ENCODE measurements at regions not wholly inside any gene's neighbourhood (a gene's known extent, or its start where the extent isn't known, plus 50 kb on each side); places are given as distances from the start of the nearest gene placed in this dataset.

- DNase-seq, result no peak
- no peaks in the 10 kb centered on the region for H3K9me2 ChIP-seq (ENCODE audit: insufficient read depth)
- TF ChIP-seq EZH2phosphoT487 (IDR thresholded peaks at IDR 0.05; ENCODE audit: insufficient read depth, low read depth) (no peak), EZH2 (IDR thresholded peaks at IDR 0.05; ENCODE audit: insufficient read depth, poor library complexity, severe bottlenecking) (no peak)
- WGBS, 2 experiments (ENCODE audit: low coverage in 1 of 2, low lambda C conversion rate in 2 of 2, missing lambda C conversion rate in 2 of 2), result 7 to 10% methylated on average over 3 of the region's 3 CpGs
- no peak overlapping the region for H3K9ac ChIP-seq
- peaks cover 6% of the 10 kb centered on the region for H3K4me1 ChIP-seq (ENCODE audit: insufficient read depth)
- no peaks in the 10 kb centered on the region for H3F3A ChIP-seq (ENCODE audit: insufficient read depth)
- H3K4me3 ChIP-seq, result no peak overlapping the region
- H3K9me3 ChIP-seq (ENCODE audit: low read depth), result no peaks in the 10 kb centered on the region
- in situ Hi-C loops (cut with MboI), result loop anchor here (10.0 kb wide), 1 partner anchor 57 kb away; no protein-coding TSS in a partner anchor
- no peaks in the 10 kb centered on the region for H3K27me3 ChIP-seq (replicated peaks; ENCODE audit: insufficient read depth)
- H2AFZ ChIP-seq, result 0 out of 2 replicates have a peak overlapping the region, but pooled peaks have one; percentile 11
- no peaks in the 10 kb centered on the region for H3K79me2 ChIP-seq (ENCODE audit: insufficient read depth)
- no peak overlapping the region for H3K4me2 ChIP-seq (ENCODE audit: unreplicated experiment)
- H3K27ac ChIP-seq, result no peak overlapping the region
- no peaks in the 10 kb centered on the region for H3K36me3 ChIP-seq (ENCODE audit: low read depth)
- H4K20me1 ChIP-seq (ENCODE audit: insufficient read depth), result no peaks in the 10 kb centered on the region
These were observed 384.6 kb downstream of the ARL4A start for GRCh38 chr7:13072014-13072413.

DNA sequence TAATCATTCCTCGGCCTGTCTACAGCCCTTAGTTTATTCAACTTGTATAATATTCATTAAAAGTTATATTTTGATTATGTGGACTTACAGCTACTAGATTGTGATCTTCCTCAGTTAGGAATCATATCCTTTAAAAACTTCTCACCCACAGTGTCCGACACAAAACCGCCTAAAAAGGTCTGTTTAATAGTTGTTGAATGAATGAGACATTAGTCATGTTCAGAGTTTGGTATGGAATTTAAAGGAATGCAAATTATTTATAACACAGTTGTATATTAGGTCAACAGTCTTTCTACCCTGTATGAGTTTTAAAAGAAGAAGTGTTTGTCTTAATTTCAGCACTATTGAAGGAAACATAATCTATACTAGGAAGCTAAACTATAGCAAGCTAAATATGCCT lies 390.0 kb downstream of the ARL4A start:
- no peak for TF ChIP-seq EZH2phosphoT487 (IDR thresholded peaks at IDR 0.05; ENCODE audit: insufficient read depth, low read depth)
- TF ChIP-seq EZH2 (IDR thresholded peaks at IDR 0.05; ENCODE audit: insufficient read depth, poor library complexity, severe bottlenecking), result no peak
- Histone ChIP-seq H3K9me3 (ENCODE audit: low read depth) (no peaks in the 10 kb centered on the region), H3K4me3 (peak overlapping the region; percentile 27), H2AFZ (peak overlapping the region; percentile 40), H3K4me2 (ENCODE audit: unreplicated experiment) (peak overlapping the region; percentile 53), H3K4me1 (ENCODE audit: insufficient read depth) (peaks cover 19% of the 10 kb centered on the region), H4K20me1 (ENCODE audit: insufficient read depth) (no peaks in the 10 kb centered on the region), H3K9me2 (ENCODE audit: insufficient read depth) (no peaks in the 10 kb centered on the region), H3K27me3 (replicated peaks; ENCODE audit: insufficient read depth) (no peaks in the 10 kb centered on the region), H3K36me3 (ENCODE audit: low read depth) (no peaks in the 10 kb centered on the region), H3K79me2 (ENCODE audit: insufficient read depth) (no peaks in the 10 kb centered on the region), H3F3A (ENCODE audit: insufficient read depth) (no peaks in the 10 kb centered on the region), H3K27ac (no peak overlapping the region), H3K9ac (no peak overlapping the region)
- in situ Hi-C loops (cut with MboI), result loop anchor here (10.0 kb wide), 1 partner anchor 63 kb away; no protein-coding TSS in a partner anchor
- peak; percentile 51 for DNase-seq
- WGBS, 2 experiments (ENCODE audit: low coverage in 1 of 2, low lambda C conversion rate in 2 of 2, missing lambda C conversion rate in 2 of 2), result 13 to 16% methylated on average over 3 of the region's 3 CpGs

GRCh38 chr7:13078105-13078504 lies 390.7 kb downstream of the ARL4A start:
- Histone ChIP-seq H3K4me1 (ENCODE audit: insufficient read depth) (peaks cover 19% of the 10 kb centered on the region), H3K9me2 (ENCODE audit: insufficient read depth) (no peaks in the 10 kb centered on the region), H2AFZ (no peak overlapping the region), H3K9ac (no peak overlapping the region), H3K27ac (no peak overlapping the region), H3K36me3 (ENCODE audit: low read depth) (no peaks in the 10 kb centered on the region), H3K9me3 (ENCODE audit: low read depth) (no peaks in the 10 kb centered on the region), H4K20me1 (ENCODE audit: insufficient read depth) (no peaks in the 10 kb centered on the region), H3K79me2 (ENCODE audit: insufficient read depth) (no peaks in the 10 kb centered on the region), H3K4me2 (ENCODE audit: unreplicated experiment) (no peak overlapping the region), H3K4me3 (no peak overlapping the region), H3F3A (ENCODE audit: insufficient read depth) (no peaks in the 10 kb centered on the region), H3K27me3 (replicated peaks; ENCODE audit: insufficient read depth) (no peaks in the 10 kb centered on the region)
- whole genome bisulfite sequencing, 2 experiments (ENCODE audit: low coverage in 1 of 2, low lambda C conversion rate in 2 of 2, missing lambda C conversion rate in 2 of 2), result 11 to 15% methylated on average over 3 of the region's 3 CpGs
- TF ChIP-seq EZH2phosphoT487 (IDR thresholded peaks at IDR 0.05; ENCODE audit: insufficient read depth, low read depth) (no peak), EZH2 (IDR thresholded peaks at IDR 0.05; ENCODE audit: insufficient read depth, poor library complexity, severe bottlenecking) (no peak)
- DNase-seq, result no peak
- in situ Hi-C loops (cut with MboI), result loop anchor here (10.0 kb wide), 1 partner anchor 63 kb away; no protein-coding TSS in a partner anchor

- 81 to 85% methylated on average over 1 of the region's 1 CpG for WGBS, 2 experiments (ENCODE audit: low coverage in 1 of 2, low lambda C conversion rate in 2 of 2, missing lambda C conversion rate in 2 of 2)
- Histone ChIP-seq H2AFZ (no peak overlapping the region), H3F3A (ENCODE audit: insufficient read depth) (no peaks in the 10 kb centered on the region), H3K4me1 (ENCODE audit: insufficient read depth) (no peaks in the 10 kb centered on the region), H3K36me3 (ENCODE audit: low read depth) (no peaks in the 10 kb centered on the region), H3K9me3 (ENCODE audit: low read depth) (no peaks in the 10 kb centered on the region), H4K20me1 (ENCODE audit: insufficient read depth) (no peaks in the 10 kb centered on the region), H3K4me2 (ENCODE audit: unreplicated experiment) (no peak overlapping the region), H3K27me3 (replicated peaks; ENCODE audit: insufficient read depth) (no peaks in the 10 kb centered on the region), H3K4me3 (no peak overlapping the region), H3K9me2 (ENCODE audit: insufficient read depth) (no peaks in the 10 kb centered on the region), H3K27ac (no peak overlapping the region), H3K79me2 (ENCODE audit: insufficient read depth) (no peaks in the 10 kb centered on the region), H3K9ac (no peak overlapping the region)
- TF ChIP-seq EZH2 (IDR thresholded peaks at IDR 0.05; ENCODE audit: insufficient read depth, poor library complexity, severe bottlenecking), result no peak
- no peak for DNase-seq
- in situ Hi-C loops (cut with MboI), result no loop called here
These were observed 403.5 kb downstream of the ARL4A start for GRCh38 chr7:13090959-13091358.

Data from GM23248 (cell line).